Sigmoid colon (tissue), 4 donors: ENCODE measurements at regions not wholly inside any gene's neighbourhood (a gene's known extent, or its start where the extent isn't known, plus 50 kb on each side); places are given as distances from the start of the nearest gene placed in this dataset.

ENCODE experiments used
- CTCF ChIP-seq, 4 experiments: fragments of 450-650 bp in 3 of 4; fragments of 200-600 bp in 1 of 4; IDR thresholded peaks; one replicate each; pipeline ENCODE4 v1.5.1; 2016 to 2019; ENCODE audit warnings: antibody characterized with exemption in 4 of 4, mild to moderate bottlenecking in 3 of 4, moderate library complexity in 2 of 4
- POLR2A ChIP-seq, 2 donors: fragments of 450-650 bp; IDR thresholded peaks; one replicate each; pipeline ENCODE4 v1.6.1; 2016; ENCODE audit warnings: antibody characterized with exemption in 2 of 2, mild to moderate bottlenecking in 2 of 2, moderate library complexity in 2 of 2
- POLR2AphosphoS5 ChIP-seq, 4 donors: sonication (generic); formaldehyde crosslinking; IDR thresholded peaks; one replicate each; pipeline ENCODE4 v1.6.1; 2017; ENCODE audit warnings: antibody characterized with exemption in 4 of 4

GRCh38 chr11:23406131-23406819, 546.0 kb upstream of the CCDC179 start:
- TF ChIP-seq POLR2A (IDR thresholded peaks at IDR 0.05) = no peak
- no peak for TF ChIP-seq CTCF (IDR thresholded peaks at IDR 0.05)
- TF ChIP-seq POLR2AphosphoS5 (IDR thresholded peaks at IDR 0.05) = no peak
